SIG-M5 treated with dmso at 0.1 percent for 504 hours (cell line): ENCODE measurements at regions not wholly inside any gene's neighbourhood (a gene's known extent, or its start where the extent isn't known, plus 50 kb on each side); places are given as distances from the start of the nearest gene placed in this dataset.
"Not testable (repeated sequence)": the region's sequence is repeated elsewhere in the genome, so short reads cannot be mapped to it uniquely, and the experiment has no call there.

Experiments used
- DNase-seq: peaks from one replicate; lab custom pipeline; 2025; ENCODE audit not compliant: unreplicated experiment; lab: John Stamatoyannopoulos, UW

GRCh38 chr3:18194431-18194830 is 230.7 kb downstream of the SATB1 start:
- peak; percentile 88 for DNase-seq

DNA sequence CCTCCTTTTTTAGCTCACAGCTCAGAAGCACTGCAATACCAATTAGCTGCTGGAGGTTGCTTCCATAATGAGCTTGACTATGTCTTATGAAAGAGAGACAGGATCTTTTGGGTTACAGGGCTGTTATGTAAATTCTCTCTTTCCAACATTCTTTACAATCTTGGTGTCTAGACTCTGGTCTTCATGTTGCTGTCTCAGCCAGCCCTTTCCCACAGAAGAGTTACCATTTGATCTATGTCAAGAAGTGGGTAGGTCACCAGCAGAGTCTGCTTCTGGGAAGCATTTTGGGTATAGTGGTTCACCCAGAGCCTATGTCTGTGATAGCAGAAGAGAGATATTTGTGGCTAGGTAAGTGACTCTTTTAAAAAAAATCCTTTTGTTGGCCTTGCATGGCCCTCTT is 234.5 kb downstream of the SATB1 start:
- no peak for DNase-seq

GRCh38 chr3:18189282-18190050 is 235.7 kb downstream of the SATB1 start:
- no peak for DNase-seq

GRCh38 chr3:18188491-18188890 is 236.6 kb downstream of the SATB1 start:
- DNase-seq = no peak

DNA sequence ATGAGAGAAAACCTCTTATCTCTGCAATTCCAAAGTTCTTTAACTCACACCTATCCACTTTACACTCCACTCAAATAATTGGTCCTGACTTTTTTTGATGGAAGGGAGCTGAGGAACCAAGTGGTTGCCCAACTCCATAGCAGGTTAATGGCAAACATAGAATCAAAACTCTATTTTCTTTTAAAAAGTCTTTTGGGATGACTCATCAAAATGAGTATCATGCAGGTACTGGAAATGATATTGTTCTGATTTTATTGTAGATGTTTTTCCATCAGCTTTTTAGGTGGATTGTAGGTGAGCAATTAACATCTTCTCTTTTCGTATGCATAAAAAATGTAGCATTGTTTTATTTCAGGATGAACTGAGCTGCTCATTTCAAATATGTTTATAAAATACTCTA is 239.5 kb downstream of the SATB1 start:
- no peak for DNase-seq

GRCh38 chr3:18182923-18183322 is 242.2 kb downstream of the SATB1 start:
- DNase-seq = not testable (repeated sequence)

DNA sequence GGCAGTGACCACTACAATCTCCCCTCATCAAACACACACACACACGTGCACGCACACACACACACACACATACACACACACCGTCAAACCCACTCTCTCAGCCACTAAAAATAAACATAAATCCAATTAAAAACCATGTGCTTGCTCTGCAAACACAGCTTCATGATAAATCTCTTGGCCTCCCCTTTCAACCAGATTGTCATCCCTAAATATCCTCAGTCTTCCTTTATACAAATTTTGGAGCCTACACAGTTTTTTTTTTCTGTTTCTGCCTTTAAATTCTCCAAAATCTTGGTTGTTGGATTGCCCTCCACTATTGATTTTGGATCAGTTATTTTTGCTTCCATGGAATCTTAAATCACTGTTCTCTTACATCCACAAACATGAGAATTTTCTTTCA is 245.6 kb downstream of the SATB1 start:
- no peak for DNase-seq

DNA sequence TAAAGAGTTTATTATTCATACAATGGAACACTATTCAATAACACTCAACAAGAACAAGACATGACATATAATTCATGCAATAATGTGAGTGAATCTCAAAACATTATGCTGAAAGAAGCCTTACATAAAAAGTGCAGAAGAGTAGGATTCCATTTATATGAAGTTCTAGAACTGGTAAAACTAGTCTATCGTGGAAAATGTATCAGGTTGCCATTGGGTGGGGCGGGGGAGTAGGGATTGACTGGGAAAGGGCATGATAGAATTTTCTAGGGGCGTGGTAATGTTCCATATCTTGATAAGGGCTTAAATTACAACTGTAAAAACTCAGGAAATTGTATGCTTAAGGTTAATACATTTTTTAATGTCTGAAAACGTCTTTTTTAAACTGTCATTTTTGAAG is 247.9 kb downstream of the SATB1 start:
- DNase-seq = no peak

GRCh38 chr3:18173891-18174290 is 251.2 kb downstream of the SATB1 start:
- DNase-seq = not testable (repeated sequence)

DNA sequence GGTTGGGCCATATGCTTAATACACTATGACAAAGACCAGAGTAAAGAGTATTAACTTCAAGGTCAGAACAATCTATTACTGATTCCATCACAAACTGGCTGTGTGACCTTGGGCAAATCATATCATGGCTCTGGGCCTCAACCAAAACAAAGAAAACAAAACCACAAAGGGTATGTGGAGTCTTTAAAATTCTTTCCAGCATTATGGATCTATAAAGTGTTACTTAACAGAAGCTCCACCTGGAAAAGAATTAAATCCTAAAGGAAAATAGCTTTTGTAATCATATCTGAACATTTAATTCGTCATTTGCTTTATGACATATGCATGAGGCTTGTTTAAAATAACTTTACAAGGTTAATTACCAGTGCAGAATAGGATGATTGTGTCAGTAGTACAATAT is 265.5 kb downstream of the SATB1 start:
- DNase-seq = no peak

- peak; percentile 69 for DNase-seq
These were observed 271.5 kb downstream of the SATB1 start for GRCh38 chr3:18153571-18154173.

DNA sequence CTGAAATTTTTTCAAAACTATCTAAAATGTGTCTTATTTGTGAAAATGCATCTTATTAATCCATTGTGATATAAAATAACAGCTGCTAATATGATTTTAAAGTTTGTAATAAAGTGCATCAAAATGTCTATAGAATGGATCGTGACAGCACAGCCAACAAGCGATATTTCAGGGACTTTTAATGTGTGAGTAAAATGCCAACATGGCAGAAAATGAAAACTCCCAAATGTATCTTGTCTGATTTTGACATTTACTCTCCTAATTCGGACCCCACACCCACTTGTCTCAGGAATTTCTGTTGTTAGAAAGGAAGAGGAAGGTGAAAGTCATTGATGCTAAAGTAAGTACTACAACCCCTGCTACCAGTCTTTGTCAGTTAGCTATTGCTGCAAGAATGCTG is 273.9 kb downstream of the SATB1 start:
- DNase-seq = no peak

GRCh38 chr3:18149935-18150334 is 275.2 kb downstream of the SATB1 start:
- DNase-seq = no peak

DNA sequence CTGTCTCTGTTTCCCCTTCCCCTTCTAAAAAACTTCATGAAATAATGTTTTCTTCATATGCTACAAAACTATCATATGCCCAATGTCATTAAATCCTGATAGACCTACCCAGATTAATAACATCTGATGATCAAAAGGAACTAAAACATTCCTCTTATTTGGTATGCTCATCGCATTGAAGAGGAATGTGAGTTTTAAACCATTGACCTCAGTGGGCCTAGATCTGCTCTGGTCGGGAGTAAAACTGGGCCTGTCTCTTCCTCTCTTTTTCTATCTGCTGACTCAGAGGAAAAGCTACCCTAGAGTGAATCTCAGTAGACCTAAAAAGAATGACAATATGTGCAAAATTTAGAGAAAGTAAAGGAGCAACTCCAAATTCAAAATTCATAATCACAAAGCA is 275.8 kb downstream of the SATB1 start:
- no peak for DNase-seq

DNA sequence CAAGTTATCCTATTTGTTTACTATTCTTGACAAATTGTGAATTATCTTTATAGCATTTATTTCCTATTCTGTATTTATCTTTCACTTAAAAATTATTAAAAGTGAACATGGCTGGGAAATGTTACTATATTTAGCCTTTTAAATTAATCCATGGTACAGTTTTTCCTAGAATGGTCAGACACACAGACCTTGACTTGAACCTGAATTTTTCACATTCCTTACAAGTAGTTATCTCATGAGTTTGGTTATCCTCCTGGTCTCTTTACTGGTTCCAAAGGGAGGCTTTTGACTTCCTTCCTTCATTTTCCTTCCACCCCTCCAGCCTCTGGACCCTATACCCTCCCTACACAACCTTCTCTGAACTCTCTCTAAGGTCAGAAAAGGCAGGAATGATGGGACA is 280.6 kb downstream of the SATB1 start:
- DNase-seq = no peak

- no peak for DNase-seq
These were observed 281.8 kb downstream of the SATB1 start for GRCh38 chr3:18143258-18143780.

GRCh38 chr3:18137958-18138357 is 287.2 kb downstream of the SATB1 start:
- no peak for DNase-seq

GRCh38 chr3:18135060-18135814 is 289.9 kb downstream of the SATB1 start:
- DNase-seq = no peak

DNA sequence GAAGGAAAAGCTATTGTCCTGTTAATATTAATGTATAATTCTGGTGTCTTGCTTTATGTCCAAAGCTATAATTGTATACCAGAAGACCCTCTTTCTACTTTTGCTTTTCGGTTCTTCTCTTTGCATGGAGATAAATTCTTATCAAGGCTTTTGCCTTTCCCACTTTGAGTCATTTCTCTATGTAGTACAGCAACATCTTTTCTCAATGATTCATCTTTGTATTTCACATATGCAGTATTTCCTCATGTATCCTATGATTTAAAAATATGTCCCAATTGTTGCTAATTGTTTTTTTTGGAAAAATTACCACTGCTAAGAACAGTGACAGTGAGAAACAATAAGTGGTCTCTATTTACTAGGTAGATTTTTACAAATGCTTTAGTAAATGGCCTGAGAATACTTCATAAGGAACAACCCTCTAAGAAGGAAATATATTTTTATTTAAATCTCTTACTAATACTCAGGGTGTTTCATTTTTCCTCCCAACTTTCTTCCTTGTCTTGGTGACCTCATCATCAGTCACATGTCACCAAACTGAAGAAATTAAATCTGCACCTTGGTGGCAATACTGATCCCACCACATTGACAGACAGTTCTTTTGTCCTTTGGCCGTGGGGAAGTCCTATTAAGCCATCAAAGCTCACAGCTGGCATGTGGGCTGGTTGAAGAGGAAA is 290.6 kb downstream of the SATB1 start:
- DNase-seq = no peak

DNA sequence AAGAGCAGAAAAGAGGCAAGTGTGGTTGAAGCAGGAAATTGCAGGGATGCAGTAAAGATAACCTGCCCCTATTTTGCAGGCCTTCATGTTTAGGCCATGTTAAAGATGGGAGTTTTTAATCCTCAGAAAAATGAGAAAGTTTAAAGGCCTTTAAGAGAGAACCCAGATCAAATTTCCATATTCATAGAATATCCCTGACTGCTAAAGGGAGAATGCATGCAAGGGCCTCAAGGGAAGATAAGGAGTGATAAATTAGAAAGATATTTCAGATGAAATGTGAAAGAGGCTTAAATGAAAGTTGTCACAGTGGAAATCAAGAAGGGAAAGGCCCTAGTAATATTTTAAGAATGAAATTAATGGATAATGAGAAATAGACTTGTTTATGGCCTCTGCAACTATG is 292.1 kb downstream of the SATB1 start:
- DNase-seq = no peak
